ENCODE measurements at regions not wholly inside any gene's neighbourhood (a gene's known extent, or its start where the extent isn't known, plus 50 kb on each side); places are given as distances from the start of the nearest gene placed in this dataset.
"Not testable (repeated sequence)": the region's sequence is repeated elsewhere in the genome, so short reads cannot be mapped to it uniquely, and the experiment has no call there.

DNA sequence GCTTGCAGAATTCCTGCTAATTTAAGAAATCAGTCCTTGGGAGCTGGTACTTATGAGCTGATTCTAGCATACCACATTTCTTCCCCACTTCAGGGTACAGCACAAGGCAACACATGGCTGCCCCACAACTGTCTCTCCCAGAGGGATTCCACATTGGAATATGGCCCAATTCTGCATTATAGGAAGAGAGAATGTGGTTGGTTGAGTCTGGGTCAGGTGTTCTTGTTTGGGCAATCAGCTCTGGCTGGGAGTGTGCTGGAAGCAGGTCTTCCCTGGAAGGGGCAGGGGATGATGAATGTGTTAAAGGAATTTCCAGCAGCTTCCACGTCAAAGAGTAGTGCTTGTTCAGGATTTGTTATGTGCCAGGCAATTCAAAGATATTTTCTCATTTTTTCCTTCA, 95.7 kb downstream of the BUB3 start:
- DNase-seq: no peak
- no peaks in the 10 kb centered on the region for H3K9me3 Mint-ChIP-seq
- H3K27ac Mint-ChIP-seq: no peak overlapping the region
- no peaks in the 10 kb centered on the region for H3K4me1 Mint-ChIP-seq (ENCODE audit: low read depth)
- intact Hi-C loops (cut with micrococcal nuclease): no loop called here
- ChIA-PET CTCF (no interaction called here), POLR2A (no interaction called here)
- no peak overlapping the region for H3K4me3 Mint-ChIP-seq
- no peaks in the 10 kb centered on the region for H3K27me3 Mint-ChIP-seq
- H3K36me3 Mint-ChIP-seq: no peaks in the 10 kb centered on the region

DNA sequence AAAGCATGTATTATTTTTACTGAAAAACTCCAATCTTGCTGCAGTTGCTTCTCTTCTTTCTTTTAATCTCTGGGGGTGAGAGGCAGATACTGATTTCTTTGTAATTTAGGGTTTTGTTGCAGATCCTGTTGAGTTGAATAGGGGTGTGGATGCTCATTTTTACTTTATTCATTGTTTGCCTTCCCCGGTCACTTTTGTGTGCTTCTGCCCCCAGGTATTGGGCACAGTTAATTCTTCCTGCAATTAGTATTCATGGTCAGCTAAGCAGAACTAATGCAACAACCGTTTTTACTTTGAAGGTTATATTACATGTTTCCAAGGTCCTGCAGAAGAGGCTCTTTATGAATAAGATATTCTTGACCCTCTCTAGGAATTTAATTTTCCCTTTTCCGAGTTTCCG, 96.4 kb downstream of the BUB3 start:
- no peak for DNase-seq
- intact Hi-C loops (cut with micrococcal nuclease): no loop called here
- H3K27me3 Mint-ChIP-seq: no peaks in the 10 kb centered on the region
- H3K9me3 Mint-ChIP-seq: no peaks in the 10 kb centered on the region
- CTCF ChIA-PET: no interaction called here
- H3K4me1 Mint-ChIP-seq (ENCODE audit: low read depth): no peaks in the 10 kb centered on the region
- no peaks in the 10 kb centered on the region for H3K36me3 Mint-ChIP-seq
- H3K27ac Mint-ChIP-seq: no peak overlapping the region
- H3K4me3 Mint-ChIP-seq: no peak overlapping the region
- POLR2A ChIA-PET: no interaction called here

DNA sequence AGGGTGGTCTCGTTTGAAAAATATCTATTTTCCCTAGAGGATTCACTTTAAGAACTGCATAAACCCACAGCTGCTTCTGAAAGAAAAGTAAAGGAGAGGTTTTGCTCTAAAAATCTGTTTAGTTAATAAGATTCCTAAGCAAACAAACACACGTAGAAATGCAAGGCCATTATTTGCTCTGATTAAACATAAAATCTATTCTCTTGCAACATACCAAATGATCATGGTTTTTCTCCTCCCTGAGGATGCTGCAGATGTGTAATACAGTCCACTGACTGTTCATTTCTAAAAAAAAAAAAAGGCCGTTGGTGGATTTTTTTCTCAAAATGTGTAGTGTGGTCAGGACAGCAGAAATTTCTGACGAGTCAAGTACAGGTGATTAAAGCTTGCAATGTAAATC, 98.6 kb downstream of the BUB3 start:
- Mint-ChIP-seq H3K27ac (no peak overlapping the region), H3K36me3 (no peaks in the 10 kb centered on the region), H3K4me1 (ENCODE audit: low read depth) (no peaks in the 10 kb centered on the region), H3K4me3 (no peak overlapping the region), H3K9me3 (no peaks in the 10 kb centered on the region), H3K27me3 (no peaks in the 10 kb centered on the region)
- intact Hi-C loops (cut with micrococcal nuclease): no loop called here
- DNase-seq: no peak
- CTCF ChIA-PET: interaction anchor here (0.6 to 0.7 kb wide), 2 partner anchors 314 to 320 kb away, joined by 3 to 4 read pairs; no protein-coding TSS in a partner anchor
- POLR2A ChIA-PET: no interaction called here

- DNase-seq; H3K4me1 Mint-ChIP-seq (ENCODE audit: low read depth); H3K27ac Mint-ChIP-seq; H3K27me3 Mint-ChIP-seq; intact Hi-C loops (cut with micrococcal nuclease); POLR2A ChIA-PET; H3K4me3 Mint-ChIP-seq; CTCF ChIA-PET; H3K9me3 Mint-ChIP-seq; H3K36me3 Mint-ChIP-seq: not testable (repeated sequence)
Measured at GRCh38 chr10:123254343-123254742, 100.1 kb downstream of the BUB3 start.

DNA sequence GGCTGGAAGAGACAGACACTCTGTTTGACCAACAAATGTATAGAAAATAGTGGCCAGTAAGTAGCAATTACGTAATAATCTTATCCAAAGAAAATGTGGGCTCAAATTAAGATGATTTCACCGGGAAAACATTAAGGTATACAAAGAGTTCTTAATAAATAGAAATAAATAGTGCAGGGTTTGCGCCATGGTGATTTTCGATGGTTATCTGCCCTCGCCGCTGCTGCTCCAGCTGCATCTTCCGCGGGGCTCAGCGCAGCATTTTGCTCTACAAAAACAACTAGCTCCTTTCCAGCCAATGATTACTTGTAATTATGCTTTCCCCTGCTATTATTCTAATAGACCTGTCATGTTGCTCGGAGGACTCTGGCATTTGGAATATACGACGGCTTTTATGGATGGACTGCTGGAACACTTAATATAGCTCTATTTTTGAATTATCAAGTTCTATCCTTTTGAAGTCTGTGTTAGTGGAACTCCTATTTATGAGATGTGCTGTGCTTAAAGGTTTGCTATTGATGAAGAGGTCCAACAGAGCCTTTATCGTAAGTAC, 103.8 kb downstream of the BUB3 start:
- Mint-ChIP-seq H3K4me1 (ENCODE audit: low read depth) (no peaks in the 10 kb centered on the region), H3K4me3 (no peak overlapping the region), H3K9me3 (no peaks in the 10 kb centered on the region), H3K36me3 (no peaks in the 10 kb centered on the region), H3K27me3 (no peaks in the 10 kb centered on the region), H3K27ac (no peak overlapping the region)
- CTCF ChIA-PET: no interaction called here
- DNase-seq: no peak
- POLR2A ChIA-PET: no interaction called here
- intact Hi-C loops (cut with micrococcal nuclease): no loop called here

- ChIA-PET POLR2A (no interaction called here), CTCF (no interaction called here)
- Mint-ChIP-seq H3K4me3 (no peak overlapping the region), H3K4me1 (ENCODE audit: low read depth) (no peaks in the 10 kb centered on the region), H3K36me3 (no peaks in the 10 kb centered on the region), H3K27ac (no peak overlapping the region), H3K9me3 (no peaks in the 10 kb centered on the region), H3K27me3 (no peaks in the 10 kb centered on the region)
- DNase-seq: no peak
- intact Hi-C loops (cut with micrococcal nuclease): no loop called here
Measured at GRCh38 chr10:123259081-123259480, 104.9 kb downstream of the BUB3 start.

DNA sequence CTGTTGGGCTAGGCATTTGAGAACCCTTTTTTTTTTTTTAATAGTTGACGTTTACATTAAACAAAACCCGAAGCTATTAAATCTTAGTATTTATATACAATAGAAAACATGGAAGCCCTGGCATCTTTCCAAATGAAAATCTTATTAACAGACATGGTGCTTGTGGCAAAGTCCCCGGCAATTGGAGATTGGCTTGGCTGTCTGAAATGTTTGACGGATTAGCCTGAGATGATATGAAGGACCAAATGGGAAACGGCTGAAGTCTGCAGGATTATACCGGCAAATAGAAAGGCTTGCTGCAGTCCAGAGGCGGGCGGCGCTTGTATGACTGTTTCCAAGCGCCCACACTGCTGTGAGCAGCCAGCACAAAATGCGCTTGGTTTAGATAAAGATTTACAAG, 105.6 kb downstream of the BUB3 start:
- POLR2A ChIA-PET: no interaction called here
- no peak overlapping the region for H3K4me3 Mint-ChIP-seq

DNA sequence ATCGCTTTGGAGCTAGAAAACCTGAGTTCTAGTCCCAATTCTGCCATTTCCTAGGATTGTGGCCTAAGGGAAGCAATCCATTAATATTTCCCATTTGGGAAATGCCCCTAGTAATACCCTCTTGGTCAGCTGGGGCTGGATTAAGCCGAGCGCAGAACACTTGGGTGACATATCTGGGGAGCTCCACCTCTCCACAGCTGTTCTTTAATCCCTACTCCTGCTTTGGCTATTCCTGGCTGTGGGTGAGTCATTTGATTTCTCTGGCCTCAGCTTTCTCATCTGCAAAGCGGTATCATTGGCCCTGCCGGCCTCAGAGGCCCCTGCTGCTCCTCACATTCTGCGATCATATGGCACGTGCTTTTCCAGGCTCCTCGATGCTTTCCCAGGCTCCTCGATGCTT, 108.3 kb downstream of the BUB3 start:
- ChIA-PET POLR2A (no interaction called here), CTCF (no interaction called here)
- Mint-ChIP-seq H3K4me1 (ENCODE audit: low read depth) (no peaks in the 10 kb centered on the region), H3K27me3 (no peaks in the 10 kb centered on the region), H3K9me3 (no peaks in the 10 kb centered on the region), H3K4me3 (no peak overlapping the region), H3K27ac (no peak overlapping the region), H3K36me3 (no peaks in the 10 kb centered on the region)
- intact Hi-C loops (cut with micrococcal nuclease): no loop called here
- DNase-seq: no peak

More for the DNA sequence above, 105.6 kb downstream of the BUB3 start:
- CTCF ChIA-PET: no interaction called here
- H3K27me3 Mint-ChIP-seq: no peaks in the 10 kb centered on the region
- intact Hi-C loops (cut with micrococcal nuclease): no loop called here
- H3K36me3 Mint-ChIP-seq: no peaks in the 10 kb centered on the region
- DNase-seq: no peak
- no peaks in the 10 kb centered on the region for H3K4me1 Mint-ChIP-seq (ENCODE audit: low read depth)
- H3K27ac Mint-ChIP-seq: no peak overlapping the region
- no peaks in the 10 kb centered on the region for H3K9me3 Mint-ChIP-seq

DNA sequence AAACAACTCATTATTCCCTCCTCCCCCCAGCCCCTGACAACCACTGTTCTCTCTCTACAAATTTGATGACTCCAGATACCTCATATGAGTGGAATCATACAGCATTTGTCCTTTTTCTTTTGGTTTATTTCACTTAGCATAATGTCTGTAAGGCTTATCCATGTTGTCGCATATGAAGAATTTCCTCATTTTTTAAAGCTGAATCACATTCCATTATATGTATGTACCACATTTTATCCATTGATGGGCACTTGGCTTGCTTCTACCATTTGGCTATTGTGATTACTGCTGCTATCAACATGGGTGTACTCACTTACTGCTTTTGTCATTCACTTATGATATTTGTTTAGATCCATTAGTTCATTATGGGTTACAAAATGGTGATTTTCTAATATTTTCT, 112.8 kb downstream of the BUB3 start:
- POLR2A ChIA-PET: no interaction called here
- Mint-ChIP-seq H3K4me1 (ENCODE audit: low read depth) (no peaks in the 10 kb centered on the region), H3K27me3 (peaks cover 2% of the 10 kb centered on the region), H3K36me3 (no peaks in the 10 kb centered on the region), H3K9me3 (no peaks in the 10 kb centered on the region), H3K27ac (no peak overlapping the region), H3K4me3 (no peak overlapping the region)
- CTCF ChIA-PET: no interaction called here
- intact Hi-C loops (cut with micrococcal nuclease): no loop called here
- no peak for DNase-seq

- no peak overlapping the region for H3K27ac Mint-ChIP-seq
- intact Hi-C loops (cut with micrococcal nuclease): no loop called here
- ChIA-PET POLR2A (no interaction called here), CTCF (no interaction called here)
- H3K27me3 Mint-ChIP-seq: peaks cover 6% of the 10 kb centered on the region
- no peak for DNase-seq
- no peak overlapping the region for H3K4me3 Mint-ChIP-seq
- H3K4me1 Mint-ChIP-seq (ENCODE audit: low read depth): no peaks in the 10 kb centered on the region
- no peaks in the 10 kb centered on the region for H3K9me3 Mint-ChIP-seq
- no peaks in the 10 kb centered on the region for H3K36me3 Mint-ChIP-seq
Measured at GRCh38 chr10:123269017-123269552, 114.9 kb downstream of the BUB3 start.

- H3K36me3 Mint-ChIP-seq: peaks cover 1% of the 10 kb centered on the region
- H3K27ac Mint-ChIP-seq: no peak overlapping the region
- peaks cover 8% of the 10 kb centered on the region for H3K27me3 Mint-ChIP-seq
- intact Hi-C loops (cut with micrococcal nuclease): no loop called here
- ChIA-PET POLR2A (no interaction called here), CTCF (no interaction called here)
- no peaks in the 10 kb centered on the region for H3K9me3 Mint-ChIP-seq
- H3K4me3 Mint-ChIP-seq: no peak overlapping the region
- DNase-seq: no peak
- no peaks in the 10 kb centered on the region for H3K4me1 Mint-ChIP-seq (ENCODE audit: low read depth)
Measured at GRCh38 chr10:123269675-123270074, 115.5 kb downstream of the BUB3 start.

- peaks cover 2% of the 10 kb centered on the region for H3K36me3 Mint-ChIP-seq
- H3K27me3 Mint-ChIP-seq: peaks cover 8% of the 10 kb centered on the region
- POLR2A ChIA-PET: no interaction called here
- no peak for DNase-seq
- no peak overlapping the region for H3K4me3 Mint-ChIP-seq
- H3K9me3 Mint-ChIP-seq: no peaks in the 10 kb centered on the region
- H3K4me1 Mint-ChIP-seq (ENCODE audit: low read depth): no peaks in the 10 kb centered on the region
- H3K27ac Mint-ChIP-seq: no peak overlapping the region
- CTCF ChIA-PET: no interaction called here
- intact Hi-C loops (cut with micrococcal nuclease): no loop called here
Measured at GRCh38 chr10:123270221-123270620, 116.0 kb downstream of the BUB3 start.

DNA sequence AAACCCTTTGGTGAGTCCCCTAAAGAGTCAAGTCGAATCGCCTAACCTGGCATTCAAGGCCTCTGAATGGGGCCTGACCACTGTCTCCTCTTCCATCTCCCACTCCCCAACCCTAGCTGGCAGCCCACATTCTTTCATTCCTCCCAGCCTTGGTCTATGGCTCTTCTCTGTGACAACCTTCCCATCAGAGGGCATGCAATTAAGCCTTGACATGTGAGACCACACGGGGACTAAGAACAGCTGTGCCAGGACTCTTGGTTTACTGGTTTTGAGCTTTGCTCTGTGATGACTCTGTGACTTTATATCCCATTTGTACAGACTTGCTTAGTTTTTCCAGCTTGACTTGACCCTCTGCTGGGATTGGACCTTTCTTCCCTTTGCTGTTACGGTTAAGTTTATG, 116.6 kb downstream of the BUB3 start:
- Mint-ChIP-seq H3K27ac (no peak overlapping the region), H3K4me3 (no peak overlapping the region), H3K9me3 (no peaks in the 10 kb centered on the region), H3K27me3 (peaks cover 12% of the 10 kb centered on the region), H3K36me3 (peaks cover 2% of the 10 kb centered on the region), H3K4me1 (ENCODE audit: low read depth) (no peaks in the 10 kb centered on the region)
- intact Hi-C loops (cut with micrococcal nuclease): no loop called here
- CTCF ChIA-PET: no interaction called here
- POLR2A ChIA-PET: no interaction called here
- DNase-seq: no peak
